SU-DHL-6 (cell line): ENCODE measurements at regions not wholly inside any gene's neighbourhood (a gene's known extent, or its start where the extent isn't known, plus 50 kb on each side); places are given as distances from the start of the nearest gene placed in this dataset.

ENCODE experiments used
- H2AFZ ChIP-seq: fragments of 200-600 bp; sonication (generic); 2 replicates; pipeline ENCODE4 v1.6.1; 2014; ENCODE audit warnings: low read depth, mild to moderate bottlenecking, moderate library complexity, mixed read lengths, antibody characterized with exemption, low read length; ENCODE audit not compliant: severe bottlenecking
- H3F3A ChIP-seq: fragments of 200-600 bp; shearing (Covaris generic); 2 replicates; pipeline ENCODE4 v1.6.0; 2016; ENCODE audit warnings: antibody characterized with exemption, mild to moderate bottlenecking; ENCODE audit not compliant: insufficient read depth
- H3K27ac ChIP-seq: fragments of 200-600 bp; sonication (generic); 2 replicates; pipeline ENCODE4 v1.5.1; 2016; ENCODE audit warnings: low read depth, mild to moderate bottlenecking, low read length, moderate library complexity, mixed read lengths
- H3K27me3 ChIP-seq: fragments of 200-600 bp; sonication (generic), shearing (Covaris generic); 2 replicates; pipeline ENCODE4 v1.6.0; 2014; ENCODE audit warnings: mild to moderate bottlenecking, low read length
- H3K36me3 ChIP-seq: fragments of 200-600 bp; sonication (generic); 2 replicates; pipeline ENCODE4 v1.6.1; 2014; ENCODE audit warnings: mild to moderate bottlenecking, low read length, mixed read lengths
- H3K4me2 ChIP-seq: fragments of 300-600, 200-600 bp; shearing (Covaris generic), sonication (generic); 2 replicates; pipeline ENCODE4 v1.6.0; 2014; ENCODE audit warnings: low read length, low read depth, mild to moderate bottlenecking; ENCODE audit not compliant: poor library complexity, severe bottlenecking
- H3K4me3 ChIP-seq: fragments of 200-600 bp; sonication (generic); 2 replicates; pipeline ENCODE4 v1.5.1; 2014; ENCODE audit warnings: antibody characterized with exemption, low read length, mild to moderate bottlenecking, mixed read lengths; ENCODE audit not compliant: insufficient read depth, poor library complexity, severe bottlenecking
- H3K79me2 ChIP-seq: fragments of 200-600 bp; sonication (generic); 2 replicates; pipeline ENCODE4 v1.6.1; 2014; ENCODE audit warnings: mild to moderate bottlenecking, low read length, moderate library complexity; ENCODE audit not compliant: insufficient read depth
- H3K9ac ChIP-seq: fragments of 200-600 bp; sonication (generic); 2 replicates; pipeline ENCODE4 v1.7.0; 2014; ENCODE audit warnings: mild to moderate bottlenecking, low read length
- H3K9me2 ChIP-seq: fragments of 200-600 bp; sonication (generic); replicated peaks from 2 replicates; pipeline ENCODE4 v1.6.1; 2014; ENCODE audit warnings: low read length; ENCODE audit not compliant: insufficient read depth
- H3K9me3 ChIP-seq: fragments of 200-600 bp; sonication (generic); 2 replicates; pipeline ENCODE4 v1.6.1; 2014; ENCODE audit warnings: low read length, mixed read lengths; ENCODE audit not compliant: insufficient read depth
- H4K20me1 ChIP-seq: fragments of 200-600 bp; sonication (generic); 2 replicates; pipeline ENCODE4 v1.6.1; 2014; ENCODE audit warnings: low read depth, mild to moderate bottlenecking, antibody characterized with exemption, low read length, moderate library complexity, mixed read lengths
- CTCF ChIP-seq: fragments of 200-600 bp; sonication (generic); IDR thresholded peaks from one replicate; pipeline ENCODE4 v1.5.1; 2017; ENCODE audit warnings: antibody characterized with exemption, mild to moderate bottlenecking, low read length, moderate library complexity; ENCODE audit not compliant: insufficient read depth, poor library complexity, severe bottlenecking
- EZH2phosphoT487 ChIP-seq: fragments of 200-600 bp; sonication (generic), shearing (Covaris generic); conservative IDR thresholded peaks from 2 replicates; pipeline ENCODE4 v1.6.1; 2018; ENCODE audit warnings: mild to moderate bottlenecking, antibody characterized with exemption, low read length, moderate library complexity, mixed read lengths

- H4K20me1 ChIP-seq = no peaks in the 10 kb centered on the region
- no peaks in the 10 kb centered on the region for H3K9me2 ChIP-seq
- no peaks in the 10 kb centered on the region for H3F3A ChIP-seq
- H3K4me2 ChIP-seq = no peak overlapping the region
- H3K4me3 ChIP-seq = no peak overlapping the region
- H3K9ac ChIP-seq = no peak overlapping the region
- no peaks in the 10 kb centered on the region for H3K36me3 ChIP-seq
- no peaks in the 10 kb centered on the region for H3K9me3 ChIP-seq
- H2AFZ ChIP-seq = no peak overlapping the region
- TF ChIP-seq CTCF = no peak
- no peak for TF ChIP-seq EZH2phosphoT487
- no peaks in the 10 kb centered on the region for H3K79me2 ChIP-seq
- no peak overlapping the region for H3K27ac ChIP-seq
- H3K27me3 ChIP-seq = no peaks in the 10 kb centered on the region
These were observed 268.9 kb upstream of the HSF2 start for GRCh38 chr6:122130518-122130917.

- no peak overlapping the region for H3K4me3 ChIP-seq
- H3K4me2 ChIP-seq = no peak overlapping the region
- H4K20me1 ChIP-seq = no peaks in the 10 kb centered on the region
- H3F3A ChIP-seq = no peaks in the 10 kb centered on the region
- no peaks in the 10 kb centered on the region for H3K79me2 ChIP-seq
- H3K27me3 ChIP-seq = no peaks in the 10 kb centered on the region
- no peaks in the 10 kb centered on the region for H3K9me3 ChIP-seq
- no peak overlapping the region for H2AFZ ChIP-seq
- H3K9ac ChIP-seq = no peak overlapping the region
- H3K36me3 ChIP-seq = no peaks in the 10 kb centered on the region
- TF ChIP-seq EZH2phosphoT487 = no peak
- TF ChIP-seq CTCF = no peak
- no peak overlapping the region for H3K27ac ChIP-seq
- H3K9me2 ChIP-seq = no peaks in the 10 kb centered on the region
These were observed 263.1 kb upstream of the HSF2 start for GRCh38 chr6:122136386-122136785.

DNA sequence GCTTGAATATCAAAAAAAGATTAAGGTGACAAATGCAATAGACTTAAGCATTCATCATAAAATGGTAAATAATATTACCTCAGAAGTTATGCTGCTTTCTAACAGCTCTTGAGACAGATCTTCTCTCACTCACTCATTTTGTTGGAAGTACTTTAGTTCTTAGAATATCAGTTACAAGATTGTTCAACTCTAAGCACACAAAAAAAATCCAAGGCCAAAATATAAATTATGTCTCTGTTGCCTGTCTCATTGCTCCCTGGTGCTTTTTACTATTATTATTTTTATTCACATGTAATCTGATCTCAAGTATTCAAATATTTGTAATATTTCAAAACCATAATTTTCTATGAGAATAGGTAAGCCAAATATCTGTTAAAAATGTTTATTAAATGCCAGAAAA, 259.4 kb upstream of the HSF2 start:
- no peak overlapping the region for H2AFZ ChIP-seq
- H4K20me1 ChIP-seq = no peaks in the 10 kb centered on the region
- no peaks in the 10 kb centered on the region for H3K9me3 ChIP-seq
- no peaks in the 10 kb centered on the region for H3F3A ChIP-seq
- no peaks in the 10 kb centered on the region for H3K9me2 ChIP-seq
- H3K4me2 ChIP-seq = no peak overlapping the region
- no peak overlapping the region for H3K4me3 ChIP-seq
- H3K9ac ChIP-seq = no peak overlapping the region
- H3K27ac ChIP-seq = no peak overlapping the region
- TF ChIP-seq CTCF (no peak), EZH2phosphoT487 (no peak)
- H3K27me3 ChIP-seq = no peaks in the 10 kb centered on the region
- H3K79me2 ChIP-seq = no peaks in the 10 kb centered on the region
- no peaks in the 10 kb centered on the region for H3K36me3 ChIP-seq

GRCh38 chr6:122141246-122141645, 258.2 kb upstream of the HSF2 start:
- no peak overlapping the region for H3K9ac ChIP-seq
- H3K36me3 ChIP-seq = no peaks in the 10 kb centered on the region
- H3K4me2 ChIP-seq = no peak overlapping the region
- no peaks in the 10 kb centered on the region for H3K27me3 ChIP-seq
- H3K27ac ChIP-seq = no peak overlapping the region
- H2AFZ ChIP-seq = no peak overlapping the region
- no peaks in the 10 kb centered on the region for H3K9me3 ChIP-seq
- TF ChIP-seq CTCF (no peak), EZH2phosphoT487 (no peak)
- no peaks in the 10 kb centered on the region for H4K20me1 ChIP-seq
- H3F3A ChIP-seq = no peaks in the 10 kb centered on the region
- H3K79me2 ChIP-seq = no peaks in the 10 kb centered on the region
- H3K4me3 ChIP-seq = no peak overlapping the region
- H3K9me2 ChIP-seq = no peaks in the 10 kb centered on the region
